Right ventricle myocardium superior (tissue), 1 donor: ENCODE measurements at regions not wholly inside any gene's neighbourhood (a gene's known extent, or its start where the extent isn't known, plus 50 kb on each side); places are given as distances from the start of the nearest gene placed in this dataset.
"Not testable (repeated sequence)": the region's sequence is repeated elsewhere in the genome, so short reads cannot be mapped to it uniquely, and the experiment has no call there.

Source experiments
- ATAC-seq: fragments of 200-7000 bp; cut with Tn5 transposase; one replicate; pipeline ENCODE4 v1.9.1; 2020; ENCODE audit warnings: mild to moderate bottlenecking; ENCODE audit not compliant: poor library complexity
- DNase-seq: peaks from one replicate; pipeline ENCODE4 v3.0.0-alpha.2; 2020
- intact Hi-C: fragments of 100-400 bp; cut with DNase I; formaldehyde crosslinking; loops from one replicate; pipeline ENCODE4 v1.11.2; 2022
- donor health status: DM: no; HTN: yes; CAD: no; lungs with severe emphysema.

GRCh38 chr7:12456506-12456905, 52.8 kb upstream of the VWDE start:
- ATAC-seq, result no peak
- DNase-seq, result no peak
- intact Hi-C loops, result no loop called here

DNA sequence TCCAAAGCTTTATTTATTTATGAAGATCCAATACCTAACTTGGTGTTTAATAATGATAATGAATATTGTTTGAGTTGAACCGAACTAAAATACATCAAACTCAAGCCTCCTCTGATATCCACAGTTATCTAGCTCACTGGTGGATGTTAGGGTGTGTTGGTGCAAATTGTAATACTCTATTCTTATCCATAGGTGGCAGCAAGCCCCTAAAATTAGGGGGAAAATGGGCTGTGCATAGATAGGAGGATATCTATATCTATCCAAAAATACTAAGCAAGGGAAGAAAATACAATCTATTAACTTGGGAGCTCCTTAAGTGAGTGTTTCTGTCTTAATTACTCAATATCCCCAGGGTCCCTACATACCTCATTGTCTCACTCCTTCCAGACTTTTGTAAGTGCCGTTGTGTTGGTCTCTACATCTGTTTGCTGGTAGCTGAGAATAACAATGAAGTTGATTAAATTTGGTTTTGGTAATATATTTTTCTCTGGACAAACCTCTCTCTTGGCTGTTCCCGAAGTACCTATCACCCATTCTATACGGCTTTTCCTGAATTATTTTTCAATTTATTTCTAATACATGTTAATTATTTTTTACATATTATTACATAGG, 55.0 kb upstream of the VWDE start:
- peak; percentile 48 for ATAC-seq
- intact Hi-C loops, result no loop called here
- DNase-seq, result no peak

DNA sequence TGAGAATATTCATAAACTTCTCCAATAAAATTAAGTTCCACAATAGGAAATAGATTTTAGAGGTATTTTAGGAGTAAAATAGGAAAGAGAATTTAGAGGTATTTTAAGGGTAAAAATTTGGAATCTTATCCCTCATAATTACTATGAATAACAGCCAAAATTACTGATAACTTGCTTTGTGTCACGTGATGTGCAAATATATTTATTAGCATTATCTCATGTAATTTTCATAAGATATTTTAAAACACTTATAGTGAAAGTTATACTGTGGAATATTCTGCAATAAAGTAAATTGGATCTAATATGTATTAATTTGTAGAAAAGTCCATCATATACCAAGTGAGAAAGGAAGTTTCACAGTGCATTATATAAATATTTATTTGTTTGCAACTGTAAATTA, 64.2 kb upstream of the VWDE start:
- no peak for ATAC-seq
- no peak for DNase-seq
- intact Hi-C loops, result no loop called here

- ATAC-seq (no peak), DNase-seq (no peak)
- intact Hi-C loops, result no loop called here
Observed at GRCh38 chr7:12469568-12469967, 65.9 kb upstream of the VWDE start.

DNA sequence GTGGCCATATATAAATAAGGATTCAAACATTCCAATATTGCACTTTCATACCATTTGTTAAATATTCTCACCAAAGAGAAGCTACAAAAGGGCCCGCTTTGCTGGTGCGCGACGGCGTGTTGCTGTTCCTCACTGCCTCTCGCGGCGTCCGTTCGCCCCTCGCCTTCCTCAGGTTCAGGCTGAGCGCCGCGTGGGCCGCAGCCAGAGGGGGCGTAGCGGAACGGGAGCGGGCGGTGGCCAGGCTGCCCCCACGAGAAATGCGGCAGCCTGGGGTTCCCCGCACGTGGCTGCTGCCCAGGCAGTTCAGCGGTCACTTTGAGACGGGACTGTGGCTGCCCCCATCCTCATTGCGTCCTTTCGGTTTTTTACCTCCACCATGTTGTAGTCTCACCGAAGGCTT, 67.3 kb upstream of the VWDE start:
- ATAC-seq (no peak), DNase-seq (no peak)
- intact Hi-C loops, result no loop called here

GRCh38 chr7:12474035-12474434, 70.4 kb upstream of the VWDE start:
- intact Hi-C loops, result no loop called here
- ATAC-seq (no peak), DNase-seq (no peak)

DNA sequence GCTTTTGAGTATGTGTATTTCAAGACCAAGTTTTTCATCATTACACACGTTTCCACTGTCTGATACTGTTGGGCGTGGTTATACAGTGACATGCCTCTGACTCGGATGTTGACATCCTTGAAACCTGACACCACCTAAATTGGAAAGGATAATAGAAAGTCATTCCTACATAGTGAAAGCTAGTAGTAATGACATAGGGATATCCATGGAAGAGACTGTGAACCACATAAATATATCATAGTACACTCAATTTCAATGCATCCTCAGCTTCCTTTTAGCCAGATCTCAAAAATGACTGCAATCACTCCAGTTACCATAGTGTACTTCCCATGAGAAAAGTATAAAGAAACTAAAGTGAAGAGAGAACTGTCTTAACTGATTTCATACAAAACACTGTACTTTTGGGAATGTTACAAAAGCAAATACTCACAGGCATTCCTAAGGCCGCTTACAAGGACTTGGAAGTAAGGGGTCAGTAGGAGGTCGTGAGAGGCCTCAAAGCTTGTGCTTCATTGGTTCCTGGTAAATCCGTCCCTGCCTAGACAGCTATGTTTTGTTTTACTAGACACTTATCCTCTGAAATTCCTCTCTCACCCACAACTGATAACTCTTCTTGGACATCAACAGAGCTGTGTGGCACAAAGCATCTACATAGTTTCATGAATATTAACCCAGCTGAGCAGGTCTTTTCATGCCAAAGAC, 71.8 kb upstream of the VWDE start:
- ATAC-seq (no peak), DNase-seq (no peak)
- intact Hi-C loops, result no loop called here

DNA sequence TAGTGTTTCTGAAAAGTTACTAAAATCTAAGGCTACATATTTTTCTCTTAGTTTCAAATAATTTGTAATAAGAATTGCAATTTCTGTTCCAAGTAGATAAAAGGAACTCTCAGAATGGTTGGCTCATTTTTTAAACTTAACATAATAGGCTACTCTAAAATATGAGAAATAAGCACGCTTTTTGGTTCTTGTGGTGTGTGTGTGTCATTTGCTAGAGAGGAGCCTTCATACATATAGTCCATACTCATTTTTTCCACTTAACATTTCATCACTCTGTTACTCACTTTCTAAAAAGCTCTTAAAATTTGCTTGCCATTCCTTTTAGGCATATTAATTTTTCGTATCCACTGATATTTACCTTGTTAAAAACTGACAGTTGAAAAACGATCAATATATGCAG, 74.0 kb upstream of the VWDE start:
- no peak for DNase-seq
- intact Hi-C loops, result no loop called here
- ATAC-seq, result no peak

DNA sequence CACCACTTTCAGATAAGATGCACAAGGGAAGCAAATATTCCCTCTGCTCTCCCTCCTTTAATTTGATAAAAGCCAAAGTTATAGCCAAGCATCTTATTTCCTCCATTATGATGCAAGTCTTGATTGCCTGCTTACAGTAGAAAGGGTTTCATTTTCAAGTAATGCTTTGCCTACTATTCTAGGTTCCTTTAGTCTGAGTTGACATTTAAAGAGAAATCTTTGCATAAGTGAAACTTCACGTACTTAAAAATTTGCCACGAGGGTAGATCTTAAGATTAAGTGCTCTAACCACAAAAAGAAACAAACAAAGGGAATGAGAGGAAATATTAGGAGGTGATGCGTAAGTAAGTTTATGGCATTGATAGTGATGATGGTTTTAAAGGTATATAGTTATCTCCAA, 78.1 kb upstream of the VWDE start:
- intact Hi-C loops, result no loop called here
- no peak for ATAC-seq
- DNase-seq, result no peak

DNA sequence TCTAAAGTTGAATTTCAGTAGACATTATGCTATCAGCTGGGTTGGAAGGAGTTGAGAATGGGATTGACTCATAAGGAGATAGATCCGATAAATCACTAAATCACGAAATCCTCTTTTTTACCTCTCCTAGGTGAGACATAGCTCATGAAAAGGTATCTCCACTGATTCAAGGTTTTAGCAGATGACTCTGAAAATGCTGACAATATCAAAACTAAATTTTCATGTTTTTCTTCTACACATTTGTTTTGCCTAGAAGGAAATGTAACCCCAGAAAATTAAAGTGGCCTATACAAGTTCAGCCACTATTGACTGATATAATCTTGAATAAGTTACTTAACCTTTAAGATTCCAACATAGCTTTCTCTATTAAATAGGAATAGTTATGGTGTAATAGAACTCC, 82.2 kb upstream of the VWDE start:
- no peak for ATAC-seq
- no peak for DNase-seq
- intact Hi-C loops, result loop anchor here (5.0 kb wide), 1 partner anchor 654 kb away; the partner anchor contains the start of gene THSD7A

DNA sequence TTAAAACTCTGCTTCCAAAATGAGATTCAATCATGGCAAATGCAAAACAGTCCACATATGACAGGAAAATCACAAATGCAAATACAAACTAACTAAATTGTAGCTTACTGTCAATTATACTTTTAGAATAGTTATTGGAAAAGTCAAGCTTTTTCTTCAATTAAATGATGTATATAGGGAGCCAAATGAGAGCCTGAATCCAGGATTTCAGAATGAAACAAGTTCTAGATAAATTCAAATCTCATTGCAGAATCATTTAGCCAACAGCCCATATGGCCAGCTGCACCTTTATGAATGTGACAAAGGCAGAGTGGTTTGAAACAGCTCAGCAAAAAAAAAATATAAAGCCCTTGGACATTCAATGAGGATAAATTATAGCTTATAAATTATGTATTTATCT, 82.2 kb upstream of the SCIN start:
- ATAC-seq (no peak), DNase-seq (no peak)
- intact Hi-C loops, result loop anchor here (5.0 kb wide), 1 partner anchor 656 kb away; the partner anchor contains the start of gene THSD7A

DNA sequence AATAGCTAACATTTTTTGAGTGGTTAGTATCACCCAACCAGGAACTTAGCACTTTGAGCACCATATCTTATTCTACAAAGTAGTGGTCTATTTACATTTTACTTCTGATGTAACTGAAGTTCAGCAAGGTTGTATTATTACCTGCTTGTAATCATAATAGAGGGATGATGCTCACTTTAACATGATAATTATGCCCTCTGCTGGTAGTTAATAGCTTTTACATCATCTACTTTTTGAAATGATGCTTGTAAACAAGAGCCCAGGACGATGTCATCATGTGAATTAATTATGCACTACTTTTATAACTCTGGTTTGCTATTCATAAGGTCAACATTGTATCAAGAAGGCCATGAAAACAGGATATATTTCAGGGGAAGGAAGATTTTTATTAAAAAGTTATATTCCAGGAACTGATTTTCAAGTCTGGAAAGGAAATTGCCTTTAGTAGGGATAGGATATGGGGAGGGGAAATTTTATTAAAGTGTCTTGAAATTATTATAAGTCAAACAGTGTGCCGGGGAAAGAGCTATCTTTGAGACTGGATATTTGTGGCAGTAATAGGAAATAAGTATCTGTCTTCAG, 80.3 kb upstream of the SCIN start:
- intact Hi-C loops, result loop anchor here (10.0 kb wide), 1 partner anchor 1065 kb away; no protein-coding TSS in a partner anchor
- no peak for ATAC-seq
- DNase-seq, result no peak

- intact Hi-C loops, result loop anchor here (10.0 kb wide), 1 partner anchor 1066 kb away; no protein-coding TSS in a partner anchor
- ATAC-seq, result no peak
- no peak for DNase-seq
Observed at GRCh38 chr7:12490940-12491339, 79.6 kb upstream of the SCIN start.

- DNase-seq (no peak), ATAC-seq (no peak)
Observed at GRCh38 chr7:12491526-12491925, 79.0 kb upstream of the SCIN start.

DNA sequence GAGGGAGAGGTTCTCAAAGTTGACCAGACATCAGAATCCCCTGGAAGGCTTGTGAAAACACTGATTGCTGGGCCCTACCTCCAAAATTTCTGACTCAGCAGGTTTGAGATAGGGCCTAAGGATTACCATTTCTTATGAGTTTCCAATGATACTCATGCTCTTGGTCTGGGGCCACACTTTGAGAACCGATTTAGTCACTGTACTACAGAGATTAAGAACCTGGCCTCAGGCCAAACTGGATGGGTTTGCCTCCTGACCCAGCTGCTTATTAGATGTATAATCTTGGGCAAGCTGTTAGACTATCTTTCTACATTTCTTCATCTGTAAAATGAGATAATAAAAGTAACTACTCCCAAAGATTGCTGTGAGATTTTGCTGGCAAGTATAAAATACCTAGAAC, 77.1 kb upstream of the SCIN start:
- ATAC-seq (no peak), DNase-seq (no peak)
- intact Hi-C loops, result loop anchor here (10.0 kb wide), 1 partner anchor 1069 kb away; no protein-coding TSS in a partner anchor

More at GRCh38 chr7:12491526-12491925, 79.0 kb upstream of the SCIN start:
- intact Hi-C loops, result loop anchor here (10.0 kb wide), 1 partner anchor 1067 kb away; no protein-coding TSS in a partner anchor

GRCh38 chr7:12493863-12494686, 76.4 kb upstream of the SCIN start:
- ATAC-seq, result no peak
- no peak for DNase-seq
- intact Hi-C loops, result loop anchor here (10.0 kb wide), 1 partner anchor 1069 kb away; no protein-coding TSS in a partner anchor

- no peak for DNase-seq
- no peak for ATAC-seq
- intact Hi-C loops, result loop anchor here (10.0 kb wide), 1 partner anchor 1070 kb away; no protein-coding TSS in a partner anchor
Observed at GRCh38 chr7:12494687-12495024, 75.9 kb upstream of the SCIN start.

DNA sequence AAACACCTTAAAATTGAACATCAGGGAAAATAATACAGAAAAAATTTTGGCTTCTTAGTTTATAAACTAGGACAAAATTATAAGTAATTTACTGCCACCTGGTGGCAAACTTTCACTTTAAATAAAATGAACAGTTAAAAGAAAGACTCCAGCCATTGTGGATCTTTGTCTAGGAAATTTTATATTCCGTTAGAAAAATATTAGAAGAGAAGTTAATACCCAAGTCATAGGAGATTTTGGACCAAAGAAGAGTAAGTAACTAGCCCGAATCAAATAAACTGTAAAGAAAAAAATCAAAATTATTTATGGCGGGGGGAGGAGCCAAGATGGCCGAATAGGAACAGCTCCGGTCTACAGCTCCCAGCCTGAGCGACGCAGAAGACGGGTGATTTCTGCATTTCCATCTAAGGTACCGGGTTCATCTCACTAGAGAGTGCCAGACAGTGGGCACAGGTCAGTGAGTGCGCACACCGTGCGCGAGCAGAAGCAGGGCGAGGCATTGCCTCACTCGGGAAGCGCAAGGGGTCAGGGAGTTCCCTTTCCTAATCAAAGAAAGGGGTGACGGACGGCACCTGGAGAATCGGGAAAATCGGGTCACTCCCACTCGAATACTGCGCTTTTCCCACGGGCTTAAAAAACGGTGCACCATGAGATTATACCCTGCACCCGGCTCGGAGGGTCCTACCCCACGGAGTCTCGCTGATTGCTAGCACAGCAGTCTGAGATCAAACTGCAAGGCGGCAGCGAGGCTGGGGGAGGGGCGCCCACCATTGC, 73.4 kb upstream of the SCIN start:
- DNase-seq, ATAC-seq: not testable (repeated sequence)
- intact Hi-C loops, result loop anchor here (10.0 kb wide), 1 partner anchor 1072 kb away; no protein-coding TSS in a partner anchor
